Right atrium auricular region (tissue), 2 donors: ENCODE measurements at regions not wholly inside any gene's neighbourhood (a gene's known extent, or its start where the extent isn't known, plus 50 kb on each side); places are given as distances from the start of the nearest gene placed in this dataset.

Source experiments
- DNase-seq: peaks from one replicate; pipeline ENCODE4 v3.0.0-alpha.2; 2019; ENCODE audit warnings: low spot score
- H3K27ac ChIP-seq, 2 donors: fragments of 200-600 bp; sonication (generic); 1 replicate in 1 of 2; 2 replicates in 1 of 2; pipeline ENCODE4 v1.5.1; 2016 to 2019
- H3K27me3 ChIP-seq, 2 donors: fragments of 200-600 bp; sonication (generic); one replicate each; pipeline versions ENCODE4 v1.5.1 to v1.6.0; 2017 to 2019
- H3K36me3 ChIP-seq: fragments of 200-600 bp; sonication (generic); one replicate; pipeline ENCODE4 v1.5.1; 2016
- H3K4me1 ChIP-seq, 2 donors: fragments of 200-600 bp; sonication (generic); one replicate each; pipeline versions ENCODE4 v1.5.1 to v1.6.0; 2017 to 2019
- H3K4me3 ChIP-seq, 2 donors: fragments of 200-600 bp; sonication (generic); 1 replicate in 1 of 2; 2 replicates in 1 of 2; pipeline ENCODE4 v1.5.1; 2017 to 2019; ENCODE audit warnings: mild to moderate bottlenecking in 1 of 2, moderate library complexity in 1 of 2
- H3K9me3 ChIP-seq, 2 donors: fragments of 200-600 bp; sonication (generic); one replicate each; pipeline ENCODE4 v1.5.1; 2019
- CTCF ChIP-seq, 2 donors: fragments of 200-600 bp; sonication (generic); IDR thresholded peaks; one replicate each; pipeline ENCODE4 v1.5.1; 2019; ENCODE audit warnings: antibody characterized with exemption in 2 of 2

GRCh38 chr11:129319201-129319600 is 56.4 kb upstream of the BARX2 start:
- no peak for TF ChIP-seq CTCF (IDR thresholded peaks at IDR 0.05)
- no peak for DNase-seq
- Histone ChIP-seq H3K4me3 (no peak overlapping the region), H3K9me3 (no peaks in the 10 kb centered on the region), H3K27ac (no peak overlapping the region), H3K36me3 (no peaks in the 10 kb centered on the region), H3K27me3 (no peaks in the 10 kb centered on the region), H3K4me1 (peaks cover 0 to 13% of the 10 kb centered on the region in 2 donors)

GRCh38 chr11:129317571-129317970 is 58.1 kb upstream of the BARX2 start:
- Histone ChIP-seq H3K4me1 (peaks cover 0 to 28% of the 10 kb centered on the region in 2 donors), H3K27ac (no peak overlapping the region), H3K9me3 (no peaks in the 10 kb centered on the region), H3K4me3 (no peak overlapping the region), H3K27me3 (no peaks in the 10 kb centered on the region), H3K36me3 (no peaks in the 10 kb centered on the region)
- DNase-seq, result no peak
- no peak for TF ChIP-seq CTCF (IDR thresholded peaks at IDR 0.05)

- Histone ChIP-seq H3K36me3 (no peaks in the 10 kb centered on the region), H3K4me1 (peaks cover 0 to 28% of the 10 kb centered on the region in 2 donors), H3K4me3 (no peak overlapping the region), H3K9me3 (no peaks in the 10 kb centered on the region), H3K27ac (no peak overlapping the region), H3K27me3 (no peaks in the 10 kb centered on the region)
- no peak for TF ChIP-seq CTCF (IDR thresholded peaks at IDR 0.05)
- no peak for DNase-seq
Measured at GRCh38 chr11:129316781-129317180, 58.9 kb upstream of the BARX2 start.

GRCh38 chr11:129315781-129316579 is 59.7 kb upstream of the BARX2 start:
- Histone ChIP-seq H3K9me3 (no peaks in the 10 kb centered on the region), H3K27ac (no peak overlapping the region), H3K36me3 (no peaks in the 10 kb centered on the region), H3K27me3 (no peaks in the 10 kb centered on the region), H3K4me3 (no peak overlapping the region), H3K4me1 (peaks cover 0 to 28% of the 10 kb centered on the region in 2 donors)
- DNase-seq, result no peak
- no peak for TF ChIP-seq CTCF (IDR thresholded peaks at IDR 0.05)

- H3K27me3 ChIP-seq, result no peaks in the 10 kb centered on the region
- no peaks in the 10 kb centered on the region for H3K9me3 ChIP-seq
- TF ChIP-seq CTCF (IDR thresholded peaks at IDR 0.05), result no peak
- no peak overlapping the region for H3K4me3 ChIP-seq
- H3K4me1 ChIP-seq, result peaks cover 0 to 17% of the 10 kb centered on the region in 2 donors
- no peak overlapping the region for H3K27ac ChIP-seq
- DNase-seq, result no peak
- no peaks in the 10 kb centered on the region for H3K36me3 ChIP-seq
Measured at GRCh38 chr11:129314371-129314770, 61.3 kb upstream of the BARX2 start.
